K562 (cell line): ENCODE measurements at regions not wholly inside any gene's neighbourhood (a gene's known extent, or its start where the extent isn't known, plus 50 kb on each side); places are given as distances from the start of the nearest gene placed in this dataset.

Source experiments
- CBFA2T3 ChIP-seq: fragments of 450-650 bp; IDR thresholded peaks from 2 replicates; pipeline ENCODE4 v1.6.1; 2017
- GATAD2B ChIP-seq: fragments of 450-650 bp; IDR thresholded peaks from 2 replicates; pipeline ENCODE4 v1.6.1; 2017; ENCODE audit warnings: mild to moderate bottlenecking, borderline replicate concordance
- HDAC1 ChIP-seq, 2 experiments: fragments of 450-650 bp; IDR thresholded peaks; 2 replicates each; pipeline ENCODE4 v1.6.1; 2016 to 2017; ENCODE audit warnings: inconsistent platforms in 1 of 2, mild to moderate bottlenecking in 1 of 2, moderate library complexity in 1 of 2
- HSF4 ChIP-seq: fragments of 250-450 bp; sonication (Bioruptor Pico); IDR thresholded peaks from 2 replicates; pipeline ENCODE4 v2.1.2; 2022; ENCODE audit warnings: mild to moderate bottlenecking, moderate library complexity, borderline replicate concordance
- MIER1 ChIP-seq: fragments of 450-650 bp; IDR thresholded peaks from 2 replicates; pipeline ENCODE4 v1.6.1; 2016; ENCODE audit warnings: antibody characterized with exemption, mild to moderate bottlenecking, low read depth
- NEUROD1 ChIP-seq: fragments of 150-350 bp; IDR thresholded peaks from 2 replicates; pipeline ENCODE4 v1.6.1; 2014; ENCODE audit warnings: borderline replicate concordance, low read length, low read depth; ENCODE audit not compliant: partially characterized antibody
- PHF20 ChIP-seq: fragments of 450-650 bp; IDR thresholded peaks from 2 replicates; pipeline ENCODE4 v1.6.1; 2018; ENCODE audit not compliant: partially characterized antibody
- SAFB2 ChIP-seq: fragments of 200-400 bp; formaldehyde crosslinking; IDR thresholded peaks from 2 replicates; pipeline ENCODE4 v1.6.1; 2018; ENCODE audit warnings: borderline replicate concordance, low read length, low read depth, moderate library complexity; ENCODE audit not compliant: severe bottlenecking
- SFPQ ChIP-seq: fragments of 200-400 bp; formaldehyde crosslinking; IDR thresholded peaks from 2 replicates; pipeline ENCODE4 v1.6.1; 2017; ENCODE audit warnings: mild to moderate bottlenecking, low read depth, low read length, moderate library complexity
- SMAD2 ChIP-seq: fragments of 150-350 bp; IDR thresholded peaks from 2 replicates; pipeline ENCODE4 v1.6.1; 2014; ENCODE audit warnings: low read depth, mild to moderate bottlenecking, low read length
- TAL1 ChIP-seq: fragments of 450-650 bp; IDR thresholded peaks from 2 replicates; pipeline ENCODE4 v1.6.1; 2016; ENCODE audit warnings: mild to moderate bottlenecking
- ZFP30 ChIP-seq: fragments of 250-450 bp; sonication (Bioruptor Pico); IDR thresholded peaks from 2 replicates; pipeline ENCODE4 v1.8.0; 2022; ENCODE audit warnings: moderate library complexity, mild to moderate bottlenecking, inconsistent platforms, borderline replicate concordance
- ZHX1 ChIP-seq: fragments of 150-350 bp; conservative IDR thresholded peaks from 2 replicates; pipeline ENCODE4 v1.6.1; 2014; ENCODE audit warnings: low read length
- ZNF79 ChIP-seq: fragments of 250-450 bp; sonication (Bioruptor Pico); IDR thresholded peaks from 2 replicates; pipeline ENCODE4 v1.4.0; 2020; ENCODE audit warnings: low read depth, mild to moderate bottlenecking, moderate library complexity
- TF ChIP-seq, protein P1 (sequence below): fragments of 200-800 bp; sonication (Bioruptor generic); IDR thresholded peaks from 2 replicates; pipeline ENCODE4 v1.6.1; 2017; ENCODE audit warnings: missing genetic modification characterization, missing compliant biosample characterization

- TF ChIP-seq ZHX1: no peak
- TF ChIP-seq SAFB2: no peak
- no peak for TF ChIP-seq MIER1
- TF ChIP-seq ZFP30 (CRISPR knock-in tag): no peak
- TF ChIP-seq GATAD2B: no peak
- no peak for TF ChIP-seq SMAD2
- peak; percentile 73 for TF ChIP-seq CBFA2T3
- no peak for TF ChIP-seq HSF4 (CRISPR knock-in tag)
- TF ChIP-seq PHF20: no peak
- TF ChIP-seq SFPQ: no peak
- TF ChIP-seq HDAC1 (IDR thresholded peaks at IDR 0.05): peak in 1 of 2 experiments; percentile 36; a peak in 1 of 4 replicates
- TF ChIP-seq, protein P1, sequence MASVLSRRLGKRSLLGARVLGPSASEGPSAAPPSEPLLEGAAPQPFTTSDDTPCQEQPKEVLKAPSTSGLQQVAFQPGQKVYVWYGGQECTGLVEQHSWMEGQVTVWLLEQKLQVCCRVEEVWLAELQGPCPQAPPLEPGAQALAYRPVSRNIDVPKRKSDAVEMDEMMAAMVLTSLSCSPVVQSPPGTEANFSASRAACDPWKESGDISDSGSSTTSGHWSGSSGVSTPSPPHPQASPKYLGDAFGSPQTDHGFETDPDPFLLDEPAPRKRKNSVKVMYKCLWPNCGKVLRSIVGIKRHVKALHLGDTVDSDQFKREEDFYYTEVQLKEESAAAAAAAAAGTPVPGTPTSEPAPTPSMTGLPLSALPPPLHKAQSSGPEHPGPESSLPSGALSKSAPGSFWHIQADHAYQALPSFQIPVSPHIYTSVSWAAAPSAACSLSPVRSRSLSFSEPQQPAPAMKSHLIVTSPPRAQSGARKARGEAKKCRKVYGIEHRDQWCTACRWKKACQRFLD (CRISPR knock-in tag): no peak
- TF ChIP-seq NEUROD1: peak; percentile 10
- TF ChIP-seq ZNF79 (CRISPR knock-in tag): no peak
- peak; percentile 50 for TF ChIP-seq TAL1
Measured at GRCh38 chr5:96080557-96080956, 118.9 kb upstream of the ELL2 start (continued).
